Activated T-helper 1 cell treated with anti-CD3 and anti-CD28 coated beads, Interleukin-12 subunit alpha, Interleukin-12 subunit beta, Interleukin-2, Interleukin-4 antibody, amounts not matched to agents 30 ng/mL and 10 ng/mL and 1 ng/mL, durations not matched to agents 14 hours and 24 hours and 36 hours (primary cell): ENCODE measurements at regions not wholly inside any gene's neighbourhood (a gene's known extent, or its start where the extent isn't known, plus 50 kb on each side); places are given as distances from the start of the nearest gene placed in this dataset.
"Not testable (repeated sequence)": the region's sequence is repeated elsewhere in the genome, so short reads cannot be mapped to it uniquely, and the experiment has no call there.

Source experiments
- DNase-seq: peaks from one replicate; pipeline ENCODE4 v3.0.0; 2021; ENCODE audit warnings: low spot score
- H3K27ac Mint-ChIP-seq: one replicate; pipeline ENCODE4 v1.8.0; 2021; ENCODE audit warnings: mild to moderate bottlenecking, mixed read lengths
- H3K27me3 Mint-ChIP-seq: one replicate; pipeline ENCODE4 v1.8.0; 2022; ENCODE audit warnings: mild to moderate bottlenecking, moderate library complexity, mixed read lengths; ENCODE audit not compliant: insufficient read depth
- H3K36me3 Mint-ChIP-seq: one replicate; pipeline ENCODE4 v1.8.0; 2021; ENCODE audit warnings: low read depth, mixed read lengths
- H3K4me1 Mint-ChIP-seq: one replicate; pipeline ENCODE4 v1.8.0; 2021; ENCODE audit warnings: low read depth, mixed read lengths
- H3K4me3 Mint-ChIP-seq: one replicate; pipeline ENCODE4 v1.8.0; 2021; ENCODE audit warnings: mild to moderate bottlenecking, moderate library complexity, mixed read lengths
- H3K9me3 Mint-ChIP-seq: one replicate; pipeline ENCODE4 v1.8.0; 2021; ENCODE audit warnings: mixed read lengths
- intact Hi-C: fragments of 100-400 bp; cut with micrococcal nuclease; formaldehyde crosslinking; loops from one replicate; pipeline ENCODE4 v1.15.1; 2024

DNA sequence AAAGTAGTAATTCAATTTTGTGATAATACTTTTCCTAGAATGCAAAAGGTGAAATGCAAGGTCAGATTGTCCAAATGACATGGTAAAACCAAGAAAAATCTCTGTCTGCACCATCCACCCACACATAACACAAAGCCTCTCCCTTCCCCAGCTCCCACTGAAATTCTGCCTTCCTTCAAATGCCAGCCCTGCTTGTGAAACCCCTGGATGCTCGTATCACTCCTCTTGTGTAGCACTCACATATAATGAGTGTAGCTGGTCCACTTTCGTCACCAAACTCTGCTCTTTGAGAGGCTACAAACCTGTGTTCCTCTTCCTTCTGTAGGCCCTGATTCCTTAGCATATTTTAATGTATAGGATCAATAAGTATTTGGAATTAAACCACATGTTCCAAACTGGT lies 123.6 kb upstream of the BEND6 start:
- Mint-ChIP-seq H3K36me3 (no peaks in the 10 kb centered on the region), H3K4me1 (no peaks in the 10 kb centered on the region), H3K9me3 (no peaks in the 10 kb centered on the region), H3K27ac (no peak overlapping the region), H3K4me3 (no peak overlapping the region), H3K27me3 (peaks cover 23% of the 10 kb centered on the region)
- intact Hi-C loops, result no loop called here
- DNase-seq, result no peak

DNA sequence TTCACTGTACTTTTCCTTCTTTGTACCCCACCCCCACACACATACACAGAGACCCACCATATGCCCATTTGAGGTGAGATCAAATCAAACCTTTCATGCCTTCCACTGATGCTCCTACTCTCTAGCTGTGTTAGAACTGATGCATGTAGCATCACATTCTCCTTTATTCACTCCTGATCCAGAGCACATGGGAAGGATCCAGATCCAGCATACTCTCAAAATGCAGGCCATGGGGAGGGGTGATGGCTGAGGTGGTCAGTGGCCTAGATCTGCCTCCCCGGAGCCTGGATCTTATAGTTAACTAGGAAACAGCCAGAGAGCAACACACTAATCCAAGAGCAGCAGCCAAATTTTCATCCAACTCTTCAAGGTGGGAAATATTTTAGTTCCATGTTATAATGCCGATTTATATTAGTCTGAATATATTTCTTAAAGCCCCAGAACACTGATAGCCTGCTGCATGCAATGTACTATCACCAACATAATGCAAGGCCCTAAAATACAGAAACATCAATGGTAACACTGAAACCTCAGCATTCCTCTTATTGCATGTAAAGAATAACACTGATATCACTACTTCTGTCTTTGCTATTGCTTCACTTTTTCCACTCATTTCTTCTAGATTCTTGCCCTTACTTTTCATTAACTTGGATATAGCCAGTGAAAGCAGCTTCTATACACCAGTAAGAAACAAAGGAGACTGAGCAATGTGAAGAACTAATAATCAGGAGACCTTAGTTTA lies 126.8 kb upstream of the BEND6 start:
- H3K36me3 Mint-ChIP-seq, result no peaks in the 10 kb centered on the region
- no peaks in the 10 kb centered on the region for H3K4me1 Mint-ChIP-seq
- no peak overlapping the region for H3K4me3 Mint-ChIP-seq
- intact Hi-C loops, result no loop called here
- H3K27ac Mint-ChIP-seq, result no peak overlapping the region
- H3K27me3 Mint-ChIP-seq, result peaks cover 13% of the 10 kb centered on the region
- H3K9me3 Mint-ChIP-seq, result no peaks in the 10 kb centered on the region
- DNase-seq, result no peak

DNA sequence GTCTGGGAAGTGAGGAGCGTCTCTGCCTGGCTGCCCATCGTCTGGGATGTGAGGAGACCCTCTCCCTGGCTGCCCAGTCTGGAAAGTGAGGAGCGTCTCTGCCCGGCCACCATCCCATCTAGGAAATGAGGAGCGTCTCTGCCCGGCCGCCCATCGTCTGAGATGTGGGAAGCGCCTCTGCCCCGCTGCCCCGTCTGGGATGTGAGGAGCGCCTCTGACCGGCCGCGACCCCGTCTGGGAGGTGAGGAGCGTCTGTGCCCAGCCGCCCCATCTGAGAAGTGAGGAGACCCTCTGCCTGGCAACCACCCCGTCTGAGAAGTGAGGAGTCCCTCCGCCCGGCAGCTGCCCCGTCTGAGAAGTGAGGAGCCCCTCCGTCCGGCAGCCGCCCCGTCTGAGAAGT lies 130.5 kb upstream of the BEND6 start:
- H3K36me3 Mint-ChIP-seq, H3K27me3 Mint-ChIP-seq, H3K27ac Mint-ChIP-seq, H3K4me1 Mint-ChIP-seq, H3K4me3 Mint-ChIP-seq, intact Hi-C loops, DNase-seq, H3K9me3 Mint-ChIP-seq: not testable (repeated sequence)

DNA sequence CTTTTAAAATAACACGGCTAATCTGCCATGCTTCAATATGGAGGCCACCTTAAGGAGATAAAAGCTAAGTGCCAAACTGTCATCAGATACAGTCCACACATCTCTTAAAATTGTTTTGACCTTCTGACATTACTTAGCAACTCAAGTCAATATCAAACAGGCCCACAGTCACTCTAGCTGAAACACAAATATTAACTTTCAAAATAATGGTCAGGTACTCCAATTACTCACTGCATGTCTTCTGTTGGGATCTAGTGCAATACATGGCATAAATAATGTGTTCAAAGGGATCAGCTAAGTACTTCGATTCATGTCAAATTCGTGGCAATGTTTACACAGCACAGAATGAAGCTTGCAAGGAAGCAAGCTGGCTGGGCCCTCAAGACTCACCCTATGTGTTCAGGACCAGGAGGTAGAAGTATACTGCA lies 133.9 kb upstream of the BEND6 start:
- intact Hi-C loops, result no loop called here
- no peak overlapping the region for H3K27ac Mint-ChIP-seq
- H3K4me1 Mint-ChIP-seq, result no peaks in the 10 kb centered on the region
- H3K36me3 Mint-ChIP-seq, result no peaks in the 10 kb centered on the region
- H3K4me3 Mint-ChIP-seq, result no peak overlapping the region
- no peaks in the 10 kb centered on the region for H3K9me3 Mint-ChIP-seq
- DNase-seq, result no peak
- H3K27me3 Mint-ChIP-seq, result peaks cover 5% of the 10 kb centered on the region

DNA sequence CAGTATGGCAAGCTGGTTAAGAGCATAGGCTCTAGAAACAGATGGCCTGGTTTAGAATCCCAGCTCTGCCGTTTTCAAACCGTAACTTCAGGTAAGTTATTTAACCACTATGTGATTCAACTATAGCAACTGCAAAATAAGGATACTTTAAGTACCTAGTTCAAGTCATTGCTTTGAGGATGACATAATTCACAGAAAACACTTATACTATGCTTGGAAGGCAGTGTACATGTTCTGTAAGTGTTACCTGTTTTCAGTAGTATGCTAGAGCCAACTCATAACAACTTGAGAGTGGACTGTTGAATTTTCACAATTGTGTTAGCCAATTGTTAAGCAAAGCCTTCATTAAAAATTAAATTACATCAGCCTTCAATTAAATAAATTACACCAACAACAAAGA lies 134.8 kb upstream of the BEND6 start:
- Mint-ChIP-seq H3K27me3 (peaks cover 5% of the 10 kb centered on the region), H3K27ac (no peak overlapping the region), H3K9me3 (no peaks in the 10 kb centered on the region), H3K36me3 (no peaks in the 10 kb centered on the region), H3K4me1 (no peaks in the 10 kb centered on the region), H3K4me3 (no peak overlapping the region)
- DNase-seq, result no peak
- intact Hi-C loops, result no loop called here

DNA sequence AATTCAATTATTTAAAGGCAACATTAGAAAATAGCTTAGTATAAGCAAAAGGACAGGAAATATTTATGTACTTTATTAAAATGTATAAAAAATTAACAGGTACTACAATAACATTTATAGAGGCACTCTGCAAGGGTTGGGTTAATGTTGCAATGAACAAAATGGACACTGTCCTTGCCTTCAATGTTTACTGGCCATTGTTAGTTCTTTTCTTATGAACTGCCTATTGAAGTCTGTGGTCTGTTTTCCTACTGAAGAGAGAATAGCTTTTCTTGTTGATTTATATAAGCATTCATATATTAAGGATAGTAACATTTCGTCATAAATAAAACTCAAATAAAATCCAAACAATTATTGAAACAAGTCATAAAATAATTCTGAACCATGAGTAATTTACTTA lies 135.3 kb upstream of the BEND6 start:
- Mint-ChIP-seq H3K9me3 (no peaks in the 10 kb centered on the region), H3K27ac (no peak overlapping the region), H3K27me3 (peaks cover 5% of the 10 kb centered on the region), H3K4me1 (no peaks in the 10 kb centered on the region), H3K36me3 (no peaks in the 10 kb centered on the region), H3K4me3 (no peak overlapping the region)
- no peak for DNase-seq
- intact Hi-C loops, result no loop called here

DNA sequence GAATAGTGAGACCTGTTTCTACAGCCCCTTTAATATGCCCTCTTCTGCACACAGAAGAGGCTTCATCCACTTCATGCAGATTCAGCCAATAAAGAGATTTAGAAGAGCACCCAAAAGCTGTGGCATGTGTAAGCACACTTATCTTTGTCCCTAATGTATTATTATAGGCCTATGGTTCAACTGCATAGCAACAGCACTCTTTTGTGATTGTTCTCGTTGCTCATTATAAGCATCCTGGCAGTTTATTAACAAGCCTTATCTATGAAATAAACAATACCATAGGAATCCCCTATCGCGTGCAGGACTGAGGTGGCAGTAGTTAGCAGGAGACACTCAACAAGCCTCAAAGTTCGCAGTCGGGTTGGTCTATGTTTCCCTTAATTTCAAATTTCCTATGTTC lies 138.5 kb upstream of the BEND6 start:
- no peaks in the 10 kb centered on the region for H3K36me3 Mint-ChIP-seq
- intact Hi-C loops, result no loop called here
- no peaks in the 10 kb centered on the region for H3K4me1 Mint-ChIP-seq
- H3K4me3 Mint-ChIP-seq, result no peak overlapping the region
- no peaks in the 10 kb centered on the region for H3K9me3 Mint-ChIP-seq
- no peak overlapping the region for H3K27ac Mint-ChIP-seq
- DNase-seq, result no peak
- peaks cover 5% of the 10 kb centered on the region for H3K27me3 Mint-ChIP-seq

DNA sequence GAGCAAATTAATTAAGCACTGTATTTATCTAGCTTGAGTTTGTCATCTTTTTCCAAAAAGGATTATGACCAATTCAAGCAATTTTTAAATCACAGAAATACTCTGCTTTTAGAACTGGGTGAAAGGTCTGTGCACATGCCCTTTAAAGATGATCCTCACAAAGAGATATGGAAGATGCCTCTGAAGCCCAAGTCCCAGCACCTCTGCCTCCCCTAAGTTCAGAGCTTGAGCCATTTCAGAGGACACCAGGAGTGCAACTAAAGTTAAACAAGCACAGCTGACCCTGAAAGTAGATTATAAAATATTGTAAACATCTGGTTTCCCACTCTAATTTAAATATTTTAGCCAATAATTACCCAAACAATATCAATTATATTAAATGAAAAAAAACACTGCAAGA lies 139.5 kb upstream of the BEND6 start:
- Mint-ChIP-seq H3K27me3 (peaks cover 5% of the 10 kb centered on the region), H3K27ac (no peak overlapping the region), H3K9me3 (no peaks in the 10 kb centered on the region), H3K4me3 (no peak overlapping the region), H3K4me1 (no peaks in the 10 kb centered on the region), H3K36me3 (no peaks in the 10 kb centered on the region)
- no peak for DNase-seq
- intact Hi-C loops, result no loop called here

DNA sequence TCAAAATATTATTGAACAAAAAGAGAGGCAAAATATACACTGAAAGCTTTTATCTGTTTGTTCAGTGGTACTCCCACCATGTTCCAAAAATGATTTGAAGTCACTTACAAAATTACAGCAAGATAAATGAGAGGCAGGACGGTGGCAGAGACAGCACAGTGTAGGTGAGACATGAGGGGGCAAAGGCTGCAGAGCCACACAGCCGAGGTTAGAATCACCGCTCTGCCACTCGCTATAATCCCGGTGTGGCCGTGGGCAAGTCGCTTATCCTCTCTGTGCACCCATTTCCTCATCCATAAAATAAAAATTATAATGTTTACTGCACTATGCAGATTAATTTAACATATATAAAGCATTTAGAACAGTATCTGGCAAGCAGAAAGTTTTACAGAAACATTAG lies 140.1 kb upstream of the BEND6 start:
- no peaks in the 10 kb centered on the region for H3K4me1 Mint-ChIP-seq

DNA sequence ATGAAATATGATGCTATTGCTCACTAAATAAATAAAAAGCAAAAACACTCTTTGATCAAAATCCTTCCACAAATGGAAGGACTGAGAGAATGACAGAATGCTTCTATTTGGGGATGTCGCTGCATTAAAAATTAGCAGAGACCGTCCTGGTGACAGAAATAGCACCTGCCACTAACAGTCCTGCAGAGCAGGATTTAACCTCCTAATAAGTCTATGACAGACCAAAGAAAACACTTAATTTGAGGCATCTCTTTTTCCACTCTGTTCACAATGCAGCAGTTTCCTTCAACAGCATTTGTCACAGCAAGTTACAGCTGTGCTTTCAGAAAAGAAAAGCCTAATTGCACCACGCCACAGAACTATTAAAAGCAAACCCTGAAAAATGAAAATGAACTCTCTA lies 140.6 kb upstream of the BEND6 start:
- Mint-ChIP-seq H3K4me1 (no peaks in the 10 kb centered on the region), H3K4me3 (no peak overlapping the region), H3K27me3 (peaks cover 5% of the 10 kb centered on the region), H3K9me3 (no peaks in the 10 kb centered on the region), H3K36me3 (no peaks in the 10 kb centered on the region), H3K27ac (no peak overlapping the region)
- intact Hi-C loops, result no loop called here
- DNase-seq, result no peak

More for the DNA sequence above, 140.1 kb upstream of the BEND6 start:
- Mint-ChIP-seq H3K27me3 (peaks cover 5% of the 10 kb centered on the region), H3K36me3 (no peaks in the 10 kb centered on the region), H3K4me3 (no peak overlapping the region), H3K9me3 (no peaks in the 10 kb centered on the region), H3K27ac (no peak overlapping the region)
- DNase-seq, result no peak
- intact Hi-C loops, result no loop called here

DNA sequence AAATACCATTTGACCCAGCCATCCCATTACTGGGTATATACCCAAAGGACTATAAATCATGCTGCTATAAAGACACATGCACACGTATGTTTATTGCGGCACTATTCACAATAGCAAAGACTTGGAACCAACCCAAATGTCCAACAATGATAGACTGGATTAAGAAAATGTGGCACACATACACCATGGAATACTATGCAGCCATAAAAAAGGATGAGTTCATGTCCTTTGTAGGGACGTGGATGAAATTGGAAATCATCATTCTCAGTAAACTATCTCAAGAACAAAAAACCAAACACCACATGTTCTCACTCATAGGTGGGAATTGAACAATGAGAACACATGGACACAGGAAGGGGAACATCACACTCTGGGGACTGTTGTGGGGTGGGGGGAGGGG lies 142.1 kb upstream of the BEND6 start:
- H3K9me3 Mint-ChIP-seq, H3K4me1 Mint-ChIP-seq, intact Hi-C loops, DNase-seq, H3K4me3 Mint-ChIP-seq, H3K27me3 Mint-ChIP-seq, H3K36me3 Mint-ChIP-seq, H3K27ac Mint-ChIP-seq: not testable (repeated sequence)

DNA sequence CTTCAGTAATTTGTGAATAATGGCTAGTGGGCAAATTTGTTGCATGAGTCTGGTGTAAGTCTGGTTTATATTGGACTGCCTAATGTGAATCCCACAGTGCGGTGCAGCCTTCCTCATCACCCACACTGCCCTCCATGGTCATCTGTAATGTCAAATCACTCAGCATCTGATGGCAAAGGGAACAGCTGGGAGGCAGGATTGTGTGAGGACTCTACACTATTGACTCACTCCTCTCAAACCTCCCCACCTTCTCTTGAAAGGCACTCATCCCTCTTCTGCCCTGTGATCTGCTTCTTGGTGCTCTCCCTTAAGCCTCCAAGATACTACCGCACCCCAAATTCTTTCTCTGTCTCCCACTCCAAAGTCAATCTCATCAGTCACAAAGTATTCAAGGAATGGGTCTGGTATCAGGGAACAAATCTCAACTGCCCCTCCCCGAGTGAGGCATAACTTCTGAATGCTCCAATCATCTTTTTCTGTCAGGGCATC lies 146.0 kb upstream of the BEND6 start:
- Mint-ChIP-seq H3K36me3 (no peaks in the 10 kb centered on the region), H3K4me1 (no peaks in the 10 kb centered on the region), H3K4me3 (no peak overlapping the region), H3K27me3 (peaks cover 2% of the 10 kb centered on the region), H3K27ac (no peak overlapping the region), H3K9me3 (no peaks in the 10 kb centered on the region)
- DNase-seq, result no peak
- intact Hi-C loops, result no loop called here

DNA sequence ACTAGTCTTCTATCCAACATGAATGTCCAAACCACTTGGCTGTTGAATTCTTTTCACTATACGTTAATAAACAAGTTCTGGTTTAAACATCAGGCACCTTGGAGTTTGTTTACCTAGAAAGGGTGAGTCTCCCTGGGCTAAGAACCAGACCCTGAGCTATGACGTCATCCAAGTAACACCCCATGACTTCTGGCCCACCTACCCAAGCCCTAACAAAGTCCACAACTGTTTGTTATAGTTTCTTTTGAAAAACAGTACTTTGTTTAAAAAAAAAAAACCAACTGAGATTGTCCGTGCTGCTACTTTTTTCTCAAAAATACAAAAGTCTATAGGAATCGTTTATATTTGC lies 146.9 kb upstream of the BEND6 start:
- H3K36me3 Mint-ChIP-seq, result no peaks in the 10 kb centered on the region
- intact Hi-C loops, result no loop called here
- DNase-seq, result no peak

More for the DNA sequence above, 146.9 kb upstream of the BEND6 start:
- Mint-ChIP-seq H3K4me3 (no peak overlapping the region), H3K27me3 (peaks cover 2% of the 10 kb centered on the region), H3K9me3 (no peaks in the 10 kb centered on the region), H3K27ac (no peak overlapping the region), H3K4me1 (no peaks in the 10 kb centered on the region)
